Stimulated activated CD4-positive, alpha-beta T cell treated with anti-CD3 and anti-CD28 coated beads, Interleukin-2, amount 100 ng/mL, for 48 hours (primary cell): ENCODE measurements at regions not wholly inside any gene's neighbourhood (a gene's known extent, or its start where the extent isn't known, plus 50 kb on each side); places are given as distances from the start of the nearest gene placed in this dataset.

Experiments used
- DNase-seq, 2 donors: peaks; one replicate each; pipeline ENCODE4 v3.0.0-alpha.2; 2020

DNA sequence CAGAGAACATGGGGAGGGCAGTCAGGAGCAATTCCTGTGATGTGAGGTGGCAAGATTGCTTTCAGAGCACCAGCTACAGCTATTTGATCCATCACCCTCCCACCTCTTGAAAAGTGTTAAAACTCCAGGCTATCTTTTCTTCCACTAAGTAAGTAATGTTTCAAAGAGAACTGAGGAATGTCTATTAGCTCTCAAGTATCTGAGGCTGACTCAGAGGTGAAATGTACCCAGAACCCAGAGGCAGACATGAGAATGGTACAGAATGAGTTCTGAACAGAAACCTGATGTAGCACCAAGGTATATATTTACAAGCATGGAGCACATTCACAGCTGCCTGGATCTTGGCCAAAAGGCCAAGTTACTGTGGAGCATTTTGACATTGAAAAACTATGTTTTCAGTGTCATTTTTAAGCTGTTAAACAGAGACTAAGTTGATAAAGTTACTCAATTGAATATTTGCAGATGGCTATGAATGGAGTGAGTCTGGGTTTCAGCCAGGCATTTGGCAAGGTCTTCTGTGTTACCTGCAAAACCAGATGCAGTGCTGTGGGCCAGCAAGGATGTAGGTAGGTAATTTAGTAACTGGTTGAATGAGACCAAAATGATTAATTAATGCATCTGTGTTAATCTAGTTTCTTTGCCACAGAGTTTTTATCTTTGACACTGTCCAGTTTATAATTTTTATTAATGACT, 227.7 kb upstream of the CD96 start:
- DNase-seq = no peak

DNA sequence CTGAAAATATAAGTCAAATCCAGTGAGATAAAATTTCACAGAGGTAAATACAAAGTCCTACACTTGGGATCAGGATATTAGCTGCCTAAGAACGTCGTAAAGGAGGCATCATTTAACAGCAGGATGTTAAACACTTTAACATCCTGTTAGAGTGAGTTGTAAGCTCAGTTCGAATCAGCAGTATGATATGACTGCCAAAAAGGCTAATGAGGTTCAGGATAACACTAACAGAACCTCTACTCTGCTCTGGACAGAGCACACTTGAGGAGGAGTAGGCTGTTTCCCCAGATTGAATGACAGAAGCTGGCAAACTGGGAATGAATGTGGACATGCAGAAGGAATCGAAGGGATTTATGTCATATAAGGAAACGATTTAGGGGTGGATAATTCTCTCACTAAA, 227.1 kb upstream of the CD96 start:
- DNase-seq = no peak

DNA sequence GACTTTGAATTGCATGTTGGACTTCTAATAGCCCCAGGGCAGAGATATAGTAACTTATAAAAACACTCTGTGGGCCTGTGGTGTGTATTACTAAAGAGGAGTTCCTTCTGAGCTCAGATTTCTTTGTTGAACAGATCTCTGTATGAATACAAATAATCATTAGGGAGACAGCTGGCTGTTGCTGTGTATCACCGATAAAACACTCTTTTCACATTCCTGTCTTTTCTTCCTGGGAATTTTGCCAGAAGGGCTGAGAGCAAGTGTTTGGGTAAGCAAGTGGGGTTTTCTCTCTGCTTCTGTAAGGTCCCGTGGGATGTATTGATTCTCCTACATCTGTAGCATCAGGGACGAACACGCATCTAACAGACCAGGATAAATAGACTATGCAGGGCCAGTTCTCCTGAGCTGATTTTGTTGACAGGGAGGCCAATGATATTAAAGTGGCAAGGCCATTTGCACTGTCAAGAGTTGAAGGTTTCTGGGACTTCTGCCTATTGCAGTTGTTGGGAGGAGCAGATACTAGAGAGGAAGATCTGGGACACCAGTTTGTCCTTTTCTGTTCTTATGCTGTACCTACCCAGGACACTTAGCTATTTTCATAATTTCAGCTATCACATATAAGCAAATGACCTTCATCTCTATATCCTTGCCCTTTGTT, 225.9 kb upstream of the CD96 start:
- no peak for DNase-seq

DNA sequence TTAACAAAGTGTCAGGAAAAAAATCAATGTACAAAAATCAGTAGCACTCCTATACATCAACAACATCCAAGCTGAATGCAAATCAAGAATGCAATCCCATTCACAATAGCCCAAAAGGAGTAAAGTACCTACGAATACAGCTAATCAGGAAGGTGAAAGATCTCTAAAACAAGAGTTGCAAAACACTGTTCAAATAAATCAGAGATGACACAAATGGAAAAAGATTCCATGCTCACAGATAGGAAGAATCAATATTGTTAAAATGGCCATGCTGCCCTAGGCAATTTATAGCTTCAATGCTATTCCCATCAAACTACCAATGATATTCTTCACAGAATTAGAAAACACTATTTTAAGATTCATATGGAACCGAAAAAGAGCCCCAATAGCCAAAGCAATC, 223.7 kb upstream of the CD96 start:
- DNase-seq = no peak

DNA sequence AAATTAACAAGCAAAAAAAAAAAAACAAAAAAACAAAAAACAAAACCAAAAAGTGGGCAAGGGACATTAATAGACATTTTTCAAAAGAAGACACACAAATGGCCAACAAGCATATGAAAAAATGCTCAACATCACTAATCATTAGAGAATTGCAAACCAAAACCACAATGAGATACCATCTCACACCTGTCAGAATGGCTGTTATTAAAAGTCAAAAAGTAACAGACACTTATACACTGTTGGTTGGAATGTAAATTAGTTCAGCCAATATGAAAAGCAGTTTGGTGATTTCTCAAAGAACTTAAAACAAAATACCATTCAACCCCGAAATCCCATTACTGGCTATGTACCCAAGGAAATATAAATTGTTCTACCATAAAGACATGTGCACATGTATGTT, 222.4 kb upstream of the CD96 start:
- no peak for DNase-seq

DNA sequence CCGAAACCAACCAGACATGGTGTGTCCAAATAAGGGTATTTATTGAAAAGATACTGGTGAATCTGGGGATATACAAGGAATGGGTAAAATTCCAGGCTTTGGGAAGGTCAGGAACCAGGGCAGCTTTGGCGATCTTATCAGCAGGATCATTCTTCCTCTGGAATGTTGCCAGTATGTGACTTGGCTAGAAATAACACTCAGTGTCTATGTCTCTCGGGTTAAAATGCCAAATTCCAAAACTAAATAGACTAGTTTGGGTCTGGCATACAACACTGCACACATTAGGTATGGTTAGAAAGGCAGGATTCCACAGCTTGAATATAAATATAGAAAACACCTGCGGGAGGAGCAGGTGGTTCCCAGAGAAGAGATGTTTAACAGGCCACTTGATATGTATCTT, 220.2 kb upstream of the CD96 start:
- no peak for DNase-seq

DNA sequence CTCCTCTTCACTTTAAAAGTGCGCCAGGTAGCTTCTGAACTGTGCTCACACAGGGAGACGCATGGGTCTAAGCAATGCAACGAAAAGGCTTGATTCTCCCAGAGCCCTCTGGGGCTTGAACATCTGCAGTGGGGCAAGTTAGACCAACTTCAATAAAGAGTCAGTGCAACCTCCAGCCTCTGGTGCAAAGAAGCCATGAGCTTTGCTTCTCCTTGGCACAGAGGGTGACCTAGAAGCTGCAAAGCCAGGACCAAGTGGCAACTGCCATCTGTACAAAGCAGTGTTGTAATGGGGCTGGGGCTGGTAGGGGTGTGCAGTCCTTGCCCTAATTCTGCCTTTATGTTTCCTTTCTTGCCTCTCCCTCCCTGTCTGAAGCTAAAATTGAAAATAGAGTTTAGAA, 219.0 kb upstream of the CD96 start:
- DNase-seq = no peak

DNA sequence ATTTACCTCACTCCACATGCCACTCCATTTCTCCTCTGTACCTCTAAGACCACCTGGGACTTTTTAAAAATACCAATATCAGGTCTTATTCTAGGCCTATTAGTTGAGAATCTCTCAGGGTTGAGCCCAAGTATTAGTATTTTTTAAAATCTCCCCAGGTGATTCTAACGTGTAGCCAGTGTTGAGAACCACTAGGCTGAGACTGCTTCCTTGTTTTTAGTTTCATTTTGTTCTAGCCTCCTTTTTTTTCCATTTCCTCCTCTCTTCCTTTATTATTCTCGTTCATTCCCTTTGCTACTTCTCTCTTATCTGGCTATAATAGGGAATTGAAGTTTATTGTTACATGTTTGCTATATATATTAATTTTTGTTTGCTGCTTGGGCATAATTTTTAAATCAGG, 217.8 kb upstream of the CD96 start:
- DNase-seq = no peak

DNA sequence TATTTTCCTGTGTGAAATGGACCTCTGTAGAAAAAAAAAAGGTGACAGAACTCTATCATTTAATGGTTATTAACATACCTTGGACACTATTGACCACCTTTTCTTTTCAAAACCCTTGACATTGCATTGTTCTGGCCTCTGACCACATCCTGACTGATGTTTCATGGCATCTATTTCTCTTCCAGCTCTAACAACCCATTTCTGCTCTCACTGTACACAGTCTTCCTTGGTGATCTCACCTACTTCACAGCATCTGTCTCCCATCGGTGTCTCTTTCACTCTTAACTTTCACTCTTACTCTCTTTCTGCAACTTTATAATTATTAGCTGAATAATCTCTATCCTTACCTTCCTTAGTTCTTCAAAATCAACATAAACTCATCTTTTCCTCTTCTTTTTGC, 217.4 kb upstream of the CD96 start:
- DNase-seq = no peak

DNA sequence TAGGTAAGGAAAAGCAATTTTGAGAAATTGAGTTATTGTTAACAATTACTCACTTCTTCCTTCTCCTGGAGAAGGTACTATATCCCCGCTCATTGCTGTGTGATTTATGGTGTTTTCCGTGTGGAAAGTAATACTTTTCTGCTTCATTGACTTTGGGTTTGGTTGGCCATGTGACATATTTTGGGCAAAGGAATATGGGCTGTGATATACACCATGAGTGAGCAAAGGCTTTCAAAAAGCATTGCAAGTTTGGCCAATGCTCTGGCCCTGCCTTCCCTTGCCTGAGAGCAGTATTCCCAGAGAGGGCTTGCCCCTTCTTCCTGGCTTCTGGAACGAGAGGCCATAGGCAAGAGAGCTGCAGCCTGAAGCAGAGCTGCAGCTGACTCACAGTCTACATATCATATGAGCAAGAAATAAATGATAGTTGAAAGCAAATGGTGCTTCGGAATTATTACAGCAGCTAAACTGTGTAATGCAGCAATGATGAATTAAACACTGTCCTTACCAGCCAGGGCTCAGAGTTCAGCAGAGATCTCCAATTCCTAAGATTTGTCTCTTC, 216.8 kb upstream of the CD96 start:
- DNase-seq = no peak

DNA sequence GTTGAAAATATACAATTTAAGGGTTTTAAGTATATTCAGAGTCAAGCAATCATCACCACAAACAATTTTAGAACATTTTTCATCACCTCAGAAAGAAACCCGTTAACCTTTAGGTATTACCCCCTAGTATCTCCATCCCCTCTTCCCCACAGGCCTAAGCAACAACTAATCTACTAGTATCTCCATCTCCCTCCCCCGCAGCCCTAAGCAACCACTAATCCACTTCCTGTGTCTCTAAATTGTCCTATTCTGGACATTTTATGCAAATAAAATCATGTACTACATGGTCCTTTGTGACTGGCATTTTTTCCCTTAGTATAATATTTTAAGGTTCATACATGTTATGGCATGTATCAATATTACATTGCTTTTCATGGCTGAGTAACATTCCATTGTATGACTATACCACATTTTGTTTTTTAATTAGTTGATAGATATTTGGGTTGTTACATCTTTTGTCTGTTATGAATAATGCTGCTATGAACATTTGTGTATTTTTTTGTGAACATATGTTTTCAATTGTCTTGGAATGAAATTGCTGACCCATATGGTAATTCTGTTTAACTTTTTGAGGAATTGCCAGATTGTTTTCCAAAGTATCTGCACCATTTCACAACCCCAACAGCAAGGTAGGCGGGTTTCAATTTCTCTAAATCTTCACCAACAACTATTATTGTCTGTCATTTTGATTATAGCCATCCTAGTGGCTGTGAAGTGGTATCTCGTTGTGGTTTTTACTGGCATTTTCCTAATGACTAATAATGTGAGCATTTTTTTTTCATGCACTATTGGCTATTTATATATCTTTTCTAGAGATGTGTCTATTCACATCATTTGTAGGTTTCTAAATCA, 215.6 kb upstream of the CD96 start:
- DNase-seq = no peak

DNA sequence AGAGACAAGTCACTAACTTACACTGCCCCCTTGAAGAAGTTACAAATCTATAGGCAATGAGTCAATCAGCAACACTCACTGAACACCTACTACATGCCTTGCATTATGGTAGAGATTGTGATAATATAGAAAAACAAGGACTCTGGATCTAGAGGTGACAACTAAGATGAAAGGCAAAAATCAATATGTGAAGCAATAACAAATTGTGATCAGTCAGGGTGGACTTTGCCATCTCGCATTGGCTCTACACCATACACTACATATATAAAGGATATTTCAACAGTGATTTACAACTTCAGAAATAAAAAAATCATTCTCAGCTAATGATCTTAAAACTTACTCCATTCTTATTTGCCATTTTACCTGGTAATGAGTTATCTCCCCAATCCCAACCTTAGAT, 210.7 kb upstream of the CD96 start:
- DNase-seq = no peak

DNA sequence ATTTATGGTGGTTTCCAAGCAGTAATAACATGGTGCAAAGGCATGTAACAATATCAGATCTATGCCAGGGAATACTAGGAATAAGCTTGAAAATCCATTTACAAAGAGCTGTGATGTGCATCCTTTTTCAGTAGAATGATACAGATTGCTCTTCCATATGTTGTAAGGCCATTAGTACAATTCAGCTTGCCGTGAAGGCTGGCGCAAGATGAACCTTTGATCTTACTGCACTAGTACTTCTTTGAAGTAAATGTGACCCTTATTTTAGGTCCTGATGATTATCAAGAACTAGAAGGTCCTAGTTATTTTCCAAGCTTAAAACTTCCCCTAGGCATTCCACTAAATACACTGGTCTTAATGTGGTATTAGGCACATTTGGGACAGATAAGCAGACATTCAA, 210.1 kb upstream of the CD96 start:
- no peak for DNase-seq

DNA sequence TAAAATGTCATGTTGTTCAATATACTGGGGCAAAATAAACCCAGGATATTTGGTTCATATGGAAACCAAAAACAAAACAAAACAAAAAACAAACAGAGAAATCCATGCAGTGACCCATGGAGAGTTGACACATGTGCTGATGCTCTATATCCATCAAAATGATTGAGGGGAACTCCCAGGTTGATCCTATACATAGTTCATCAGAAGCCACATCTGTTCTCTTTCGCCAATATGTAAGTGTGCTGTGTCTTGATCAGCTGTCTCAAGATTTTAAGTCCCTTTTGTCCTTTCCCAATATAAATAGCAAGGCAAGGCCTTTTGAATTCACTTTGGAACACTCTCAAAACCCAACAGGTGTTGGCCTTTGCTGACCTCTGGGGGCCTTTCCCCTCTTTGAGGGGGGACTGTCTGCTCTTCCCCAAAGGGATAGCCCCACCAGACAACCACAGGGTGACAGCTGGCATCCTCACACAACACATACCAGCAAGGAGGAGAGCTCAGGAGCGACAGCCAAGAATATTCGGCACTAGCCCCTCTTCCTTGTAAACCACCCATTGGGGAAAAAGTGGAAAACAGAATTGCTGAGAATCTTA, 209.4 kb upstream of the CD96 start:
- DNase-seq = no peak

DNA sequence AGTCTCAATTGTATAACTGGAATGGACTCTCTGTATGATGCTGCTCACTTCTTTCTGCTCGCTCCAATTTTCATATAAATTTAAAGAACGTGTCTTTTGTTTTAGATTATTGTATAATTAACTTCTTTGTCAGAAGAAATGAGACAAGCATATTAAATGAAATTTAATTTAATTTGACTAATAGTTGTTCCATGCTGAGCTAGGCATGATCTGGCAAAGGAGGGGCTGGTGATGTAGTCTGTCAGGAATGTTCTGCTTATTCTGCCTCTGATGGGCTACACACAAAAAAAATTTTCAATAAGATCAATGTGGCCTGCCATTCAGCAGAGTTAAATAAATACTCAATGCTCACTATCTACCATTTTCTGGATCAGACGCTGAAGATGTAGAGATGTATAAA, 208.4 kb upstream of the CD96 start:
- DNase-seq = no peak

DNA sequence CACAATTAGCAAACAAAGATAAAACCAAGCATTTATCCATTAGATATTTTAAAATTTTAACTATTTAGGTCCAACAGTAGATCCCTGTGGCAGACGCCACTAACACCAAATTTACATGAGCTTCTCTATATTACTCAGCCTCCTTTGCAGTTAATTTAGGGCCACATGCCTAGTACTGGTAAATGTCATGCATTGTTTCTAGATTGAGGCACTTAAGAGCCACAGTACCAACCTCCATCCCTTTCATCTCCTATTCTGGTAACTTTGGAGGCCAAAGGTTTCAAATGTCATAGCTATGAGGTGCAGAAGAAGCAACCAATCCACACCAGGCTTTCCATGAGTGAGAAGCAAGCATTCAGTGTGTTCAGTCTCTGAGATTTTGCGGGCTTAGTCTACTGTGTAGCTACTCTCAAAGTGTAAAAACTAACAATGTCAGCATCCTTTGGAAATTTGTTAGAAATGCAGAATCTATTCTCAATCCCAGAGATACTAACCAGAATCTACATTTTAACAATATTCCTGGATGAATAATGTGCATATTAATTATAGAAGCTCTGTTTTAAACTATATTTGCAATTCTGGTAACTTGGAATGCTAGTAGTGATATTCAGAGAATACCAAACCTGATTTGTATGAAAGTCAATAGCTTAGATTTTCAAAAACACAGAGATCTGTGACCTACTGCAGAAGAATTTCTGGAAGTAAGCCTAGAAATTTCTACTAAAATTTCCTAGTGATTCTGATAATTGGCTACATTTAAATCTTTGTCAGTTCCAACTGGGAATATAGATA, 206.3 kb upstream of the CD96 start:
- DNase-seq = no peak

DNA sequence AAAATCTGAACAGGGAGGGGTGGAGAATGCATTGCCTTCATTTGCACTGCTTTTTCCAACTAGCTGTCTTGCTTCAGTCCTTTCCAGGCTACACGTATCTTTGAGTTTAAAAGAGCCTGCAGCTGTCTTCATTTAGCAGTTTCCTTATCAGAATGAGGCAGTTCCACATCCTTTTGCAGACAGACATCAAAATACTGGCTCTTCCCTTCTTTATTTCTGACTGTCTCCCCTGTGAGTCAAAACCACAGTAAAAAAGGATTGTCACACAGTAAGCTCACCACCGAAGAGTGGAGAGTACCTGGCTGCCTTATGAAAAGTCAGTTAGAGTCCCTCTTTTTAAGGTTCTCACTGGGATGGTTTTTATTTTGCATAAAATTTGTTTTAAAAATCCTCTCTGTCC, 205.5 kb upstream of the CD96 start:
- DNase-seq = no peak

DNA sequence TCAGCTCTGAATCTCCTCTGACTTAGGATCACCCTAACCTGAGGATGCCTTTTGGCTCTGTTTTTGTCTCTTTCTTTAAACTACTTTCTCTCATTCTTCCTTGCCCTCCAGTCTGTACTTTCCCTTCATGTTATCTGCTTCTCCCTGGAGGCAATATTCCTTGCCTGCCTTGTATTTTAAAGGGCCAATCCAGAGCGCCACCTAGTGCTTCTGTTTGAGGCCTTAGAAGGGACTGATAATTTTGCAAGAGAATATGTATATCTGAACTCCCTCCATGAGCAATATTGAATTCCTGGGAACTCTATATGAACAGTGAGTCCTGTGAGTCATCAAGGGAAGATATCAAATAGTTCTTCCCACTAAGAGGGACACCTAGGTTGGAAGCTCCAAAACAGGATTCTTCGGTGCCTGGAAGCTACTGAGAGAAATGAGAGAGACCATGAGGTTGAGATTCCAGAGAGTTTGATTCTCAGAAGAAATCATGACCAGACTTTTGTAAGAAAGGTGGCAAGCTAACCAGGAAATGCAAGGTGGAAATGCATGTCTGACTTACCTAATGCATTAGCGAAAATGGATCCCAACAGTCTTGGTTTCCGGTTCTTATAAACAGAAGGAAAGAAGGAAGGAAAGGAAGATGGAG, 203.8 kb upstream of the CD96 start:
- DNase-seq = peak; percentile 15 to 42

DNA sequence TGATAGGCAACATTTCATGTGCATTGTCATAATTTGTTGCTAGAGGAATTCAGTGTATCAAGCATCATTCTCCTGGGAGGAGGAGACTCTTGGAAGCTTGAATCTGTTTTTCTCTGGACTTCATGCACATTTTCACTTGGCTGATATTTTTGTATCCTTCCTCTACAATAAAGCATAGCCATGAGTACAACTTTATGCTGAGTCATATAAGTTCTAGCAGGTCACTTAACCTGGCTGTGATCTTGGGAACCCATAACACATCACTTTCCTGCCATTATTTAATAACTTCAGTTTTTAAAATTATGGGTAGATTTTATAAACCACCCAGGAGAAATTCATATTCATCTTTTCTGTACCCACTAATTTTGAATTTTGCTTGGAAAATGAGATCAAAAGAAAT, 203.0 kb upstream of the CD96 start:
- DNase-seq = no peak

DNA sequence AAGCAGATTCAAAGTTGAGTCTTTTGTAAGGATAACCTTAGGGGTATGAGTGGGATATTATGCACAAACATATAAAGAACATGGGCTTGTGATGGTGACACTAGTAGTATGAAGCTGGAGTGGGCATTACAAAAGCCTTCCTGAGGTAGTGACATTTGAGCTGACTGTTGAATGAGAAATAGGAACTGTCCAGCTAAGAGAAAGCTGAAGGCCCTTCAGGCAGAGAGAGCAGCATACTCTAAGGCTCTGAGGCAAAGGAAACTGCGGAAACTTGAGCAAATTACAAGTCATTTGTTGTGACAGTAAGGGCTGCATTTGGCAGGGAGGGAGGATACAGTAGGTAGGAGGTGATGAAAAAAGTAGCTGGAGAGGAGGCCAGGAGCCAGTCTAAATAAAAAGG, 190.7 kb upstream of the CD96 start:
- DNase-seq = no peak

DNA sequence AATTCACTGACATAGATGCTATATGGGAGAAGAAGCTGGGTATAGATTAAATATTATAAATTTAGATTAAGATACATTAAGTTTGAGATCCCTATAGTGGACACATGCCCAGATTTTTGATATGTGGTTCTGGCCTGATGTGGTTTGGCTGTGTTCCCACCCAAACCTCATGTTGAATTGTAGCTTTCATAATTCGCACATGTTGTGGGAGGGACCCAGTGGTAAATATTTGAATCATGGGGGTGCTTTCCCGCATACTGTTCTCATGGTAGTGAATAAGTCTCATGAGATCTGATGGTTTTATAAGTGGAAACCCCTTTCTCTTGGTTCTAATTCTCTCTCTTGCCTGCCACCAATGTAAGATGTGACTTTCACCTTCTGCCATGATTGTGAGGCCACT, 189.4 kb upstream of the CD96 start:
- no peak for DNase-seq
